WTC11 (cell line): ENCODE measurements at regions not wholly inside any gene's neighbourhood (a gene's known extent, or its start where the extent isn't known, plus 50 kb on each side); places are given as distances from the start of the nearest gene placed in this dataset.

Experiments
- ATAC-seq: fragments of 200-7000 bp; cut with Tn5 transposase; 2 replicates; pipeline ENCODE4 v1.10.0; 2021; ENCODE audit warnings: mild to moderate bottlenecking, moderate library complexity
- CTCF ChIA-PET: fragments of 300-600 bp; sonication (Branson Sonifier 250); formaldehyde crosslinking; loops from one replicate; lab custom pipeline; 2021; ENCODE audit warnings: antibody characterized with exemption; lab: Charles Lee
- POLR2A ChIA-PET: fragments of 350-600 bp; sonication (Branson Sonifier 250); formaldehyde crosslinking; loops from one replicate; lab custom pipeline; 2021; ENCODE audit warnings: antibody characterized with exemption; lab: Charles Lee
- DNase-seq: peaks from one replicate; pipeline ENCODE4 v3.0.0; 2021; ENCODE audit warnings: low spot score
- H3K27ac Mint-ChIP-seq: 2 replicates; pipeline ENCODE4 v1.8.0; 2021; ENCODE audit warnings: mixed read lengths
- H3K27me3 Mint-ChIP-seq: 2 replicates; pipeline ENCODE4 v1.8.0; 2021; ENCODE audit warnings: low read depth, mild to moderate bottlenecking, moderate library complexity, mixed read lengths
- H3K36me3 Mint-ChIP-seq: 2 replicates; pipeline ENCODE4 v1.8.0; 2021; ENCODE audit warnings: mixed read lengths
- H3K4me1 Mint-ChIP-seq: 2 replicates; pipeline ENCODE4 v1.8.0; 2022; ENCODE audit warnings: mixed read lengths
- H3K4me3 Mint-ChIP-seq: 2 replicates; pipeline ENCODE4 v1.8.0; 2021; ENCODE audit warnings: mild to moderate bottlenecking, moderate library complexity, mixed read lengths
- H3K9me3 Mint-ChIP-seq: 2 replicates; pipeline ENCODE4 v1.8.0; 2021; ENCODE audit warnings: mixed read lengths
- ARID4B ChIP-seq: sonication (generic); formaldehyde crosslinking; IDR thresholded peaks from 2 replicates; pipeline ENCODE4 v1.8.0; 2023; ENCODE audit warnings: missing genetic modification reagents, mild to moderate bottlenecking, borderline replicate concordance
- CDX4 ChIP-seq: fragments of 250-450 bp; sonication (Bioruptor Pico); IDR thresholded peaks from 2 replicates; pipeline ENCODE4 v1.9.0; 2021; ENCODE audit warnings: moderate library complexity, mild to moderate bottlenecking, inconsistent platforms, borderline replicate concordance
- ERG ChIP-seq: fragments of 250-450 bp; sonication (Bioruptor Pico); IDR thresholded peaks from 2 replicates; pipeline ENCODE4 v1.8.0; 2021; ENCODE audit warnings: mild to moderate bottlenecking
- IRF2 ChIP-seq: sonication (generic); formaldehyde crosslinking; IDR thresholded peaks from 2 replicates; pipeline ENCODE4 v1.8.0; 2022; ENCODE audit warnings: low read depth, missing genetic modification reagents, borderline replicate concordance
- MLX ChIP-seq: sonication (generic); formaldehyde crosslinking; IDR thresholded peaks from 2 replicates; pipeline ENCODE4 v1.8.1; 2023; ENCODE audit warnings: mild to moderate bottlenecking, missing genetic modification reagents, moderate library complexity
- MXD4 ChIP-seq: fragments of 250-450 bp; sonication (Bioruptor Pico); IDR thresholded peaks from 2 replicates; pipeline ENCODE4 v1.8.0; 2021; ENCODE audit warnings: mild to moderate bottlenecking, moderate library complexity, borderline replicate concordance
- NR1H2 ChIP-seq: sonication (generic); formaldehyde crosslinking; IDR thresholded peaks from 2 replicates; pipeline ENCODE4 v1.9.0; 2021; ENCODE audit warnings: mild to moderate bottlenecking, moderate library complexity, missing genetic modification reagents
- NR3C1 ChIP-seq: sonication (generic); formaldehyde crosslinking; conservative IDR thresholded peaks from 2 replicates; pipeline ENCODE4 v1.8.1; 2023; ENCODE audit warnings: low read depth, mild to moderate bottlenecking, missing genetic modification reagents
- RORB ChIP-seq: fragments of 250-450 bp; sonication (Bioruptor Pico); IDR thresholded peaks from 2 replicates; pipeline ENCODE4 v1.9.0; 2021; ENCODE audit warnings: mild to moderate bottlenecking
- TP53 ChIP-seq: sonication (generic); formaldehyde crosslinking; IDR thresholded peaks from 2 replicates; pipeline ENCODE4 v1.8.1; 2023; ENCODE audit warnings: mild to moderate bottlenecking, missing genetic modification reagents
- ZNF281 ChIP-seq: sonication (generic); formaldehyde crosslinking; IDR thresholded peaks from 2 replicates; pipeline ENCODE4 v1.8.0; 2023; ENCODE audit warnings: mild to moderate bottlenecking, missing genetic modification reagents
- ZNF317 ChIP-seq: sonication (generic); formaldehyde crosslinking; IDR thresholded peaks from 2 replicates; pipeline ENCODE4 v1.8.1; 2023; ENCODE audit warnings: low read depth, mild to moderate bottlenecking, moderate library complexity, missing genetic modification reagents, borderline replicate concordance
- ZNF512 ChIP-seq: sonication (generic); formaldehyde crosslinking; IDR thresholded peaks from 2 replicates; pipeline ENCODE4 v1.8.1; 2022; ENCODE audit warnings: missing genetic modification reagents, borderline replicate concordance
- TF ChIP-seq, protein P1 (sequence below): fragments of 250-450 bp; sonication (Bioruptor Pico); IDR thresholded peaks from 2 replicates; pipeline ENCODE4 v1.9.0; 2021; ENCODE audit warnings: mild to moderate bottlenecking

GRCh38 chr4:31291238-31291637 lies 571.1 kb downstream of the PCDH7 start:
- ChIA-PET POLR2A (no interaction called here), CTCF (no interaction called here)
- ATAC-seq: peak; percentile 84
- peak overlapping the region; percentile 32 for H3K4me3 Mint-ChIP-seq
- H3K27me3 Mint-ChIP-seq: peaks cover 58% of the 10 kb centered on the region
- H3K4me1 Mint-ChIP-seq: peaks cover 28% of the 10 kb centered on the region
- TF ChIP-seq MXD4 (CRISPR knock-in tag): no peak
- TF ChIP-seq, protein P1, sequence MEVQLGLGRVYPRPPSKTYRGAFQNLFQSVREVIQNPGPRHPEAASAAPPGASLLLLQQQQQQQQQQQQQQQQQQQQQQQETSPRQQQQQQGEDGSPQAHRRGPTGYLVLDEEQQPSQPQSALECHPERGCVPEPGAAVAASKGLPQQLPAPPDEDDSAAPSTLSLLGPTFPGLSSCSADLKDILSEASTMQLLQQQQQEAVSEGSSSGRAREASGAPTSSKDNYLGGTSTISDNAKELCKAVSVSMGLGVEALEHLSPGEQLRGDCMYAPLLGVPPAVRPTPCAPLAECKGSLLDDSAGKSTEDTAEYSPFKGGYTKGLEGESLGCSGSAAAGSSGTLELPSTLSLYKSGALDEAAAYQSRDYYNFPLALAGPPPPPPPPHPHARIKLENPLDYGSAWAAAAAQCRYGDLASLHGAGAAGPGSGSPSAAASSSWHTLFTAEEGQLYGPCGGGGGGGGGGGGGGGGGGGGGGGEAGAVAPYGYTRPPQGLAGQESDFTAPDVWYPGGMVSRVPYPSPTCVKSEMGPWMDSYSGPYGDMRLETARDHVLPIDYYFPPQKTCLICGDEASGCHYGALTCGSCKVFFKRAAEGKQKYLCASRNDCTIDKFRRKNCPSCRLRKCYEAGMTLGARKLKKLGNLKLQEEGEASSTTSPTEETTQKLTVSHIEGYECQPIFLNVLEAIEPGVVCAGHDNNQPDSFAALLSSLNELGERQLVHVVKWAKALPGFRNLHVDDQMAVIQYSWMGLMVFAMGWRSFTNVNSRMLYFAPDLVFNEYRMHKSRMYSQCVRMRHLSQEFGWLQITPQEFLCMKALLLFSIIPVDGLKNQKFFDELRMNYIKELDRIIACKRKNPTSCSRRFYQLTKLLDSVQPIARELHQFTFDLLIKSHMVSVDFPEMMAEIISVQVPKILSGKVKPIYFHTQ (CRISPR knock-in tag): no peak
- TF ChIP-seq TP53 (CRISPR knock-in tag): no peak
- TF ChIP-seq NR1H2 (CRISPR knock-in tag): no peak
- TF ChIP-seq ERG (CRISPR knock-in tag): no peak
- TF ChIP-seq ARID4B: no peak
- TF ChIP-seq RORB (CRISPR knock-in tag): no peak
- no peak for TF ChIP-seq NR3C1
- TF ChIP-seq ZNF512 (CRISPR knock-in tag): no peak
- TF ChIP-seq IRF2: no peak
- no peak for TF ChIP-seq MLX (CRISPR knock-in tag)
- no peak for TF ChIP-seq CDX4 (CRISPR knock-in tag)
- peak overlapping the region; percentile 91 for H3K27ac Mint-ChIP-seq
- DNase-seq: no peak
- peaks cover 13% of the 10 kb centered on the region for H3K36me3 Mint-ChIP-seq
- H3K9me3 Mint-ChIP-seq: peaks cover 11% of the 10 kb centered on the region

DNA sequence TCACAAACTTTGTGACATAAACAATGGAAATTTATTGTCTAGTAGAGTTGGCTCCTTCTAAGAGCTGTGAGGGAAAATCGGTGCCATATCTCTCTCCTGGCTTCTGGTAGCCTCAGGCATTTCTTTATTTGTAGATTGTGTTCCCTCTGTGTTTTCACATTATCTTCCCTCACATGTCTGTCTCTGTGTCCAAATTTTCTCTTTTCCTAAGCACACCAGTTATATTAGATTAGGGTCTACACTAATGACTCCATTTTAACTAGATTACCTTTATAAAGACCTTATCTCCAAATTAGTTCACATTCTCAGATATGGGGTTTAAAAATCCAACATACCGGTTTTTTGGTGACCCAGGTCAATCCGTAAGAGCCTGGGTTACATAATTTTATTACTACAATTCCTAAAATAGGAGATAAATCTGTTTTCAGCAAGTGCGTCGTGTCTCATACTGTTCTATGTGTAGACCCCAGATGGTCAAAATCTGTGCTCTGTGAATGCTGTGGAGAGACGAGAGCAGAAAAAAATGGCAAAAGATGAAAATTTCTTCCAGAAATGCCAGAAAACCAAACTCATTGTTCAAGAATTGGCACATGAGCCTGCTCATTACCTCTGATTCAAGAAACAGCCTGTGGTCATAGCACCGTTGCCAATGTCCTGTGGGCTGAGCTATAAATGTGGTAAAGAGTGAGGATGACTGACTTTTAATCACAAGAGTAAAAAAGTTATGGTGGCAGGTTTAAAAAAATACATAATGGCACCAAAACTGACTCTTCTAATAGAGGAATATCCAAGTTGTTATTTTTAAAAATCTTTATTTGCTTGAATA lies 574.7 kb downstream of the PCDH7 start:
- Mint-ChIP-seq H3K4me1 (peaks cover 27% of the 10 kb centered on the region), H3K27ac (no peak overlapping the region), H3K36me3 (peaks cover 10% of the 10 kb centered on the region), H3K27me3 (peaks cover 45% of the 10 kb centered on the region), H3K4me3 (no peak overlapping the region), H3K9me3 (peaks cover 7% of the 10 kb centered on the region)
- DNase-seq: no peak
- no peak for ATAC-seq
- ChIA-PET POLR2A (no interaction called here), CTCF (no interaction called here)
- TF ChIP-seq ARID4B (no peak), ZNF281 (no peak), ZNF317 (CRISPR knock-in tag) (no peak)
